Activated CD8-positive, alpha-beta T cell treated with anti-CD3 and anti-CD28 coated beads for 36 hours (primary cell): ENCODE measurements at regions not wholly inside any gene's neighbourhood (a gene's known extent, or its start where the extent isn't known, plus 50 kb on each side); places are given as distances from the start of the nearest gene placed in this dataset.

Experiments
- ATAC-seq: fragments of 200-7000 bp; cut with Tn5 transposase; one replicate; pipeline ENCODE4 v1.10.0; 2021; ENCODE audit warnings: mild to moderate bottlenecking, moderate library complexity
- CTCF ChIA-PET: fragments of 350-600 bp; sonication (Branson Sonifier 250); formaldehyde crosslinking; loops from one replicate; lab custom pipeline; 2021; ENCODE audit warnings: antibody characterized with exemption; lab: Charles Lee
- POLR2A ChIA-PET: fragments of 350-600 bp; sonication (Branson Sonifier 250); formaldehyde crosslinking; loops from one replicate; lab custom pipeline; 2021; ENCODE audit warnings: antibody characterized with exemption; lab: Charles Lee
- DNase-seq: peaks from one replicate; pipeline ENCODE4 v3.0.0-alpha.2; 2020
- H3K27ac Mint-ChIP-seq: one replicate; pipeline ENCODE4 v1.8.0; 2021; ENCODE audit warnings: mild to moderate bottlenecking, mixed read lengths
- H3K27me3 Mint-ChIP-seq: one replicate; pipeline ENCODE4 v1.8.0; 2021; ENCODE audit warnings: mixed read lengths
- H3K36me3 Mint-ChIP-seq: one replicate; pipeline ENCODE4 v1.8.0; 2021; ENCODE audit warnings: low read depth, mixed read lengths
- H3K4me1 Mint-ChIP-seq: one replicate; pipeline ENCODE4 v1.8.0; 2021; ENCODE audit warnings: low read depth, mixed read lengths
- H3K4me3 Mint-ChIP-seq: one replicate; pipeline ENCODE4 v1.8.0; 2021; ENCODE audit warnings: mild to moderate bottlenecking, moderate library complexity, mixed read lengths
- H3K9me3 Mint-ChIP-seq: one replicate; pipeline ENCODE4 v1.8.0; 2021; ENCODE audit warnings: mixed read lengths
- intact Hi-C: fragments of 100-400 bp; cut with micrococcal nuclease; formaldehyde crosslinking; loops from one replicate; pipeline ENCODE4 v1.10.0; 2022
- TF ChIP-seq, protein P1 (sequence below): fragments of 200-600 bp; IDR thresholded peaks from one replicate; pipeline ENCODE4 v1.8.0; 2022; ENCODE audit warnings: antibody characterized with exemption, mild to moderate bottlenecking

DNA sequence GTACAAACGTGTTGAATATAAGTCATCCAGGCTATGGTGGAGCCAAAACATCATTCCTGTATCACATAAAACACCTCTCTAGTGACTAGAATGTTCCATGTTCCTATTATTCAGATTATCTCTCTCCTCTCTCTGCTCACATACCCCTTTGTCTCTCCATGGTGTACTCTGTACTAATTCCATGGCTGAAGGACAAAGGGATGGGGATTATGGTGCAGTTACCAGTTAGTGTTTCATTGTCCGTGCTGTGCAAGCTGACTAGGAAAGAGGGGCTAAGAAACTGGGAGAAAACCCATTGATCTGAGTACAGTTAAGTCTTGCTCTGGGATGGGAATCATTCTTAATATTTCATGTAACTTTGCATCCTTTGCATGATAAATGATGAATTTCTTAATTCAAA, 397.4 kb upstream of the NOX3 start:
- ATAC-seq = no peak
- Mint-ChIP-seq H3K4me1 (peaks cover 3% of the 10 kb centered on the region), H3K27me3 (no peaks in the 10 kb centered on the region), H3K27ac (no peak overlapping the region), H3K4me3 (no peak overlapping the region), H3K36me3 (no peaks in the 10 kb centered on the region), H3K9me3 (no peaks in the 10 kb centered on the region)
- ChIA-PET CTCF (no interaction called here), POLR2A (no interaction called here)
- TF ChIP-seq, protein P1, sequence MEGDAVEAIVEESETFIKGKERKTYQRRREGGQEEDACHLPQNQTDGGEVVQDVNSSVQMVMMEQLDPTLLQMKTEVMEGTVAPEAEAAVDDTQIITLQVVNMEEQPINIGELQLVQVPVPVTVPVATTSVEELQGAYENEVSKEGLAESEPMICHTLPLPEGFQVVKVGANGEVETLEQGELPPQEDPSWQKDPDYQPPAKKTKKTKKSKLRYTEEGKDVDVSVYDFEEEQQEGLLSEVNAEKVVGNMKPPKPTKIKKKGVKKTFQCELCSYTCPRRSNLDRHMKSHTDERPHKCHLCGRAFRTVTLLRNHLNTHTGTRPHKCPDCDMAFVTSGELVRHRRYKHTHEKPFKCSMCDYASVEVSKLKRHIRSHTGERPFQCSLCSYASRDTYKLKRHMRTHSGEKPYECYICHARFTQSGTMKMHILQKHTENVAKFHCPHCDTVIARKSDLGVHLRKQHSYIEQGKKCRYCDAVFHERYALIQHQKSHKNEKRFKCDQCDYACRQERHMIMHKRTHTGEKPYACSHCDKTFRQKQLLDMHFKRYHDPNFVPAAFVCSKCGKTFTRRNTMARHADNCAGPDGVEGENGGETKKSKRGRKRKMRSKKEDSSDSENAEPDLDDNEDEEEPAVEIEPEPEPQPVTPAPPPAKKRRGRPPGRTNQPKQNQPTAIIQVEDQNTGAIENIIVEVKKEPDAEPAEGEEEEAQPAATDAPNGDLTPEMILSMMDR = no peak
- intact Hi-C loops = no loop called here
- no peak for DNase-seq

DNA sequence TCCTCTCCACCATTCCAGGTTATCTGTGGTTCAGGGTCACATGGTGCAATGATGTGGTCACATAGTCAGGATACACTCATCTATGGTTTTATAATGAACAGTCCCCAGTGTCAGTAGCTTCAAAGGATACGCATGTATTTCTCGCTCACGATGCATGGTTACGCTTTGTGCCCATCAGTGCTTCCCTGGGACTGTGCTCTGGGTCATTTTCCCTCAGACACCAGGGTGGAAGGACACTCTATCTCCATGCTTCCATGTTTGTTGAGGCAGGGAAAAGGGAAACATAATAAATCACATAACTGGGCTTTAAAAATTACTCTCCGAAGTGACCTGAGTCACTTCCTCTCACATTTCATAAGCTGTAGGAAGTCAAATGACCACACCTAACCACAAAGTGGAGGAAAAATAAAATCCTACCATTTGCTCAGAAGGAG, 394.8 kb upstream of the NOX3 start:
- H3K9me3 Mint-ChIP-seq = peaks cover 5% of the 10 kb centered on the region
- no peak overlapping the region for H3K27ac Mint-ChIP-seq
- DNase-seq = no peak
- H3K4me1 Mint-ChIP-seq = peaks cover 3% of the 10 kb centered on the region
- H3K27me3 Mint-ChIP-seq = no peaks in the 10 kb centered on the region
- H3K36me3 Mint-ChIP-seq = no peaks in the 10 kb centered on the region
- ChIA-PET POLR2A (no interaction called here), CTCF (no interaction called here)
- TF ChIP-seq, protein P1 = no peak
- H3K4me3 Mint-ChIP-seq = no peak overlapping the region
- ATAC-seq = no peak
- intact Hi-C loops = no loop called here

DNA sequence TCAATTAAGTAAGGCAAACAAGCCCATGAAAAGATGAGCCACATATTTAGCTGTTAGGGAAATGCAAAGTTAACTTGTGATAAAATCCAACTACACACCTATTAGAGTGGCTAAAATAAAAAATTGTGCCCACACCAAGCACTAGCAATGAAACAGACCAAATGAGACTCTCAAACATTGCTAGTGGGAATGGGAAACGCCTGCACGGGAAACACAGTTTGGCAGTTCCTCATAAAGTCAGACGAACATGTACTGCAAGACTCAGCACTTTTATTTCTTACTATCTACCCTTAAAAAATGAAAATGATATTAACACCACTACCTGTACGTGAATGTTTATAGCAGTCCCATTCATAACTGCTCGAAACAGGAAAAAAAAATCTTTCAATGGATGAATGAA, 392.1 kb upstream of the NOX3 start:
- no peak for ATAC-seq
- no peak for DNase-seq
- TF ChIP-seq, protein P1 = no peak
- Mint-ChIP-seq H3K27me3 (no peaks in the 10 kb centered on the region), H3K4me3 (no peak overlapping the region), H3K4me1 (peaks cover 3% of the 10 kb centered on the region), H3K27ac (no peak overlapping the region), H3K9me3 (peaks cover 8% of the 10 kb centered on the region), H3K36me3 (no peaks in the 10 kb centered on the region)
- intact Hi-C loops = no loop called here
- ChIA-PET POLR2A (no interaction called here), CTCF (no interaction called here)

DNA sequence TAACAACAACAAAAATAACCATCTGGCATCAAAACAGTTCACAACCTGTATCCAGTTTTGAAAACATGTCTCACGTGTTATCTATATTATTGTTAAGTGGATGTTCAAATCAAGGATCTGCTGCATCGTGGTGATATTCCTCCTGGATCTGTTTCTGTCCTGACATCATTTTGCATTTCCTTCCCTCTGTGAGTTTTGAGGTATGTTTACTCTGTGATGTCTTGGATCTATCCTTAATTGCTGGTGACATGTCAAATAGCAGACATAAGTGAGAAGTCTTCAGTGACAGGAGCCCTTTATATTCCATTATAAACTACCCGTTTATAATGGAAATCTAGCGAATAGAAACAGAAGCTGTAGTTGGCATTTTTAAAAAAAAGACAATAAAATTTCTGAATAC, 381.8 kb upstream of the NOX3 start:
- no peaks in the 10 kb centered on the region for H3K36me3 Mint-ChIP-seq
- intact Hi-C loops = no loop called here
- ATAC-seq (no peak), DNase-seq (no peak)
- H3K27ac Mint-ChIP-seq = no peak overlapping the region
- peaks cover 4% of the 10 kb centered on the region for H3K27me3 Mint-ChIP-seq
- ChIA-PET POLR2A (no interaction called here), CTCF (no interaction called here)
- H3K9me3 Mint-ChIP-seq = no peaks in the 10 kb centered on the region
- TF ChIP-seq, protein P1 = no peak
- H3K4me1 Mint-ChIP-seq = no peaks in the 10 kb centered on the region
- no peak overlapping the region for H3K4me3 Mint-ChIP-seq

DNA sequence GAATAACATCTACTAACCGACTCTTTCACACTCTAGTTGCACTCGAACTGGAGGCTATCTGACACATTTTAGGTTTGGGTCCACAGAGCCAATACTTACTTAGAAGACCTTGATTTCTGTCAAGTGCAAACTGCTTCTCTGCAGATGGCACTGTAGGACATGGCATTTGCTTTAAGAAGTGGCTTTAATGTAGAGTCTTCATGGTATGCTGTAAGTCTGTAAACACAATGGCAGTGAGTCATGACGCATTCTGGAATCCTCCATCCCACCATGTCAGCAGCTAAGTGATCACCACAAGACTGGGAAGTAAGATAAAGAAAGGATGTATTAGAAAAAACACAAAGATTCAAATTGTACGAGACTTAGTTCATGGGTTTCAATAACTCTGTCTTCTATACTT, 377.0 kb upstream of the NOX3 start:
- H3K4me1 Mint-ChIP-seq = no peaks in the 10 kb centered on the region
- ATAC-seq (no peak), DNase-seq (no peak)
- intact Hi-C loops = no loop called here
- no peaks in the 10 kb centered on the region for H3K27me3 Mint-ChIP-seq
- no peak overlapping the region for H3K4me3 Mint-ChIP-seq
- H3K27ac Mint-ChIP-seq = no peak overlapping the region
- H3K9me3 Mint-ChIP-seq = no peaks in the 10 kb centered on the region
- ChIA-PET CTCF (no interaction called here), POLR2A (no interaction called here)
- TF ChIP-seq, protein P1 = no peak
- no peaks in the 10 kb centered on the region for H3K36me3 Mint-ChIP-seq
